ENCODE measurements at regions not wholly inside any gene's neighbourhood (a gene's known extent, or its start where the extent isn't known, plus 50 kb on each side); places are given as distances from the start of the nearest gene placed in this dataset.
A peak's percentile ranks its signal among the peaks of the same experiment; 100 is the strongest.

- no peak for TF ChIP-seq CTCF (IDR thresholded peaks at IDR 0.05; ENCODE audit: low read depth, low read length, missing control alignments)
- H3K4me3 ChIP-seq (ENCODE audit: low read depth, low read length): no peak overlapping the region
- H3K36me3 ChIP-seq (replicated peaks): no peaks in the 10 kb centered on the region
- no peak overlapping the region for H3K27ac ChIP-seq
- in situ Hi-C loops (cut with HindIII; ENCODE audit: low pct_ligation_motif_present, low sequenced_read_pairs): no loop called here
- no peak for DNase-seq
- H3K27me3 ChIP-seq (replicated peaks): no peaks in the 10 kb centered on the region
Observed at GRCh38 chr14:51535443-51536044, 116.2 kb upstream of the FRMD6 start.

- no peak for TF ChIP-seq CTCF (IDR thresholded peaks at IDR 0.05; ENCODE audit: low read depth, low read length, missing control alignments)
- Histone ChIP-seq H3K4me3 (ENCODE audit: low read depth, low read length) (no peak overlapping the region), H3K27me3 (replicated peaks) (no peaks in the 10 kb centered on the region), H3K27ac (peak overlapping the region; percentile 93), H3K36me3 (replicated peaks) (no peaks in the 10 kb centered on the region)
- no peak for DNase-seq
- in situ Hi-C loops (cut with HindIII; ENCODE audit: low pct_ligation_motif_present, low sequenced_read_pairs): no loop called here
Observed at GRCh38 chr14:51538973-51539372, 112.7 kb upstream of the FRMD6 start.

- in situ Hi-C loops (cut with HindIII; ENCODE audit: low pct_ligation_motif_present, low sequenced_read_pairs): no loop called here
- DNase-seq: peak; percentile 96
- Histone ChIP-seq H3K27me3 (replicated peaks) (no peaks in the 10 kb centered on the region), H3K27ac (peak overlapping the region; percentile 93), H3K4me3 (ENCODE audit: low read depth, low read length) (no peak overlapping the region), H3K36me3 (replicated peaks) (no peaks in the 10 kb centered on the region)
- no peak for TF ChIP-seq CTCF (IDR thresholded peaks at IDR 0.05; ENCODE audit: low read depth, low read length, missing control alignments)
Observed at GRCh38 chr14:51539571-51540037, 112.1 kb upstream of the FRMD6 start.

GRCh38 chr14:51540364-51540763, 111.3 kb upstream of the FRMD6 start:
- Histone ChIP-seq H3K36me3 (replicated peaks) (no peaks in the 10 kb centered on the region), H3K4me3 (ENCODE audit: low read depth, low read length) (no peak overlapping the region), H3K27me3 (replicated peaks) (no peaks in the 10 kb centered on the region), H3K27ac (peak overlapping the region; percentile 93)
- in situ Hi-C loops (cut with HindIII; ENCODE audit: low pct_ligation_motif_present, low sequenced_read_pairs): no loop called here
- TF ChIP-seq CTCF (IDR thresholded peaks at IDR 0.05; ENCODE audit: low read depth, low read length, missing control alignments): no peak
- DNase-seq: no peak

GRCh38 chr14:51544471-51544870, 107.2 kb upstream of the FRMD6 start:
- in situ Hi-C loops (cut with HindIII; ENCODE audit: low pct_ligation_motif_present, low sequenced_read_pairs): no loop called here
- H3K4me3 ChIP-seq (ENCODE audit: low read depth, low read length): no peak overlapping the region
- no peak for TF ChIP-seq CTCF (IDR thresholded peaks at IDR 0.05; ENCODE audit: low read depth, low read length, missing control alignments)
- DNase-seq: no peak
- H3K27ac ChIP-seq: peak overlapping the region; percentile 91
- no peaks in the 10 kb centered on the region for H3K36me3 ChIP-seq (replicated peaks)
- no peaks in the 10 kb centered on the region for H3K27me3 ChIP-seq (replicated peaks)

GRCh38 chr14:51544901-51545300, 106.8 kb upstream of the FRMD6 start:
- H3K36me3 ChIP-seq (replicated peaks): no peaks in the 10 kb centered on the region
- DNase-seq: no peak
- no peak for TF ChIP-seq CTCF (IDR thresholded peaks at IDR 0.05; ENCODE audit: low read depth, low read length, missing control alignments)
- in situ Hi-C loops (cut with HindIII; ENCODE audit: low pct_ligation_motif_present, low sequenced_read_pairs): no loop called here
- H3K4me3 ChIP-seq (ENCODE audit: low read depth, low read length): no peak overlapping the region
- H3K27me3 ChIP-seq (replicated peaks): no peaks in the 10 kb centered on the region
- H3K27ac ChIP-seq: peak overlapping the region; percentile 91

All from brain microvascular endothelial cell (primary cell).